Kidney epithelial cell (primary cell): ENCODE measurements at regions not wholly inside any gene's neighbourhood (a gene's known extent, or its start where the extent isn't known, plus 50 kb on each side); places are given as distances from the start of the nearest gene placed in this dataset.

Experiments used
- DNase-seq: peaks from one replicate; pipeline ENCODE4 v3.0.0-alpha.2; 2010; ENCODE audit warnings: low read depth
- H3K27me3 ChIP-seq: 2 replicates; pipeline ENCODE4 v1.6.0; 2011; ENCODE audit warnings: low read length; ENCODE audit not compliant: control insufficient read depth, insufficient read depth
- H3K36me3 ChIP-seq: 2 replicates; pipeline ENCODE4 v1.5.1; 2011; ENCODE audit warnings: low read length; ENCODE audit not compliant: control insufficient read depth, insufficient read depth
- H3K4me3 ChIP-seq: 2 replicates; pipeline ENCODE4 v1.5.1; 2011; ENCODE audit warnings: low read depth, mild to moderate bottlenecking, control low read depth, low read length
- TF ChIP-seq, protein P1 (sequence below): IDR thresholded peaks from 2 replicates; pipeline ENCODE4 v1.5.1; 2011; ENCODE audit warnings: mild to moderate bottlenecking, moderate library complexity, low read length, control low read depth, inconsistent platforms; ENCODE audit not compliant: insufficient read depth, poor library complexity, severe bottlenecking

DNA sequence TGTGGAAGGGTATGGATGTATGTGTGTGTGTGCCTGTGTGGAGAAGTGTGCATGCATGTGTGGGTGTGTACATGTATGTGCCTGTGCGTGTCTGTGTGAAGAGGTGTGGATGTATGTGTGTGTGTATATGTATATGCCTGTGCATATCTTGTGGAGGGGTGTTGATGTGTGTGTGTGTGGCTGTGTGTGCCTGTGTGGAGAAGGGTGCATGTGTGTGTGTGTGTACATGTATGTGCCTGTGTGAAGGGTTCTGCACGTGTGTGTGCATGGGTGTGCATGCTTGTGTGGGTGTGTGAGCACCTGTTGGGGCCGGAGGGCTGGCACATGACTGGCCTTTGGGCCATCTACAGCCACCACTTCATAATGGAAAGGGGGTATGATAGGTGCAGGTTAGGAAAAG lies 291.4 kb downstream of the IRX2 start:
- H3K36me3 ChIP-seq: no peaks in the 10 kb centered on the region
- TF ChIP-seq, protein P1, sequence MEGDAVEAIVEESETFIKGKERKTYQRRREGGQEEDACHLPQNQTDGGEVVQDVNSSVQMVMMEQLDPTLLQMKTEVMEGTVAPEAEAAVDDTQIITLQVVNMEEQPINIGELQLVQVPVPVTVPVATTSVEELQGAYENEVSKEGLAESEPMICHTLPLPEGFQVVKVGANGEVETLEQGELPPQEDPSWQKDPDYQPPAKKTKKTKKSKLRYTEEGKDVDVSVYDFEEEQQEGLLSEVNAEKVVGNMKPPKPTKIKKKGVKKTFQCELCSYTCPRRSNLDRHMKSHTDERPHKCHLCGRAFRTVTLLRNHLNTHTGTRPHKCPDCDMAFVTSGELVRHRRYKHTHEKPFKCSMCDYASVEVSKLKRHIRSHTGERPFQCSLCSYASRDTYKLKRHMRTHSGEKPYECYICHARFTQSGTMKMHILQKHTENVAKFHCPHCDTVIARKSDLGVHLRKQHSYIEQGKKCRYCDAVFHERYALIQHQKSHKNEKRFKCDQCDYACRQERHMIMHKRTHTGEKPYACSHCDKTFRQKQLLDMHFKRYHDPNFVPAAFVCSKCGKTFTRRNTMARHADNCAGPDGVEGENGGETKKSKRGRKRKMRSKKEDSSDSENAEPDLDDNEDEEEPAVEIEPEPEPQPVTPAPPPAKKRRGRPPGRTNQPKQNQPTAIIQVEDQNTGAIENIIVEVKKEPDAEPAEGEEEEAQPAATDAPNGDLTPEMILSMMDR: no peak

DNA sequence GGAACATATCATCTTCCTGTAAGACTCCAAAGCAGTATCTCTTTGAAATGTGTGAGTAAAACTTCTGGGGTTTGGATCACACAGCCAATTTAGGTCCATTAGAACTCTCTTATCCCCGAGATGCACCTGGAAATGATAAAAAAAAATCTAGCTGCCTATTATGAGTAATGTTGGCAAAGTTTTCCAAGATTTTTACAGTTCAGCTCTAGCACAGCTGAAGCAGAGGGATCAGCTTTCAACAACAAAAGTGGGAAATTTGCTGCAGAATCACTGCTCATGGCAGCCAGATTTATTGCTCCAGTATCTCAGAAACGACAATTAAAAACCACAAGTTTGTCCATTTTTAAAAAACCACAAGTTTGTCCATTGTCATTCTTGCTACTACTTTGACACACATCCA lies 292.2 kb downstream of the IRX2 start:
- no peak for DNase-seq
- Histone ChIP-seq H3K36me3 (no peaks in the 10 kb centered on the region), H3K27me3 (no peaks in the 10 kb centered on the region), H3K4me3 (no peak overlapping the region)
- TF ChIP-seq, protein P1: no peak

More for the DNA sequence above, 291.4 kb downstream of the IRX2 start:
- no peak overlapping the region for H3K4me3 ChIP-seq
- no peak for DNase-seq
- H3K27me3 ChIP-seq: no peaks in the 10 kb centered on the region

DNA sequence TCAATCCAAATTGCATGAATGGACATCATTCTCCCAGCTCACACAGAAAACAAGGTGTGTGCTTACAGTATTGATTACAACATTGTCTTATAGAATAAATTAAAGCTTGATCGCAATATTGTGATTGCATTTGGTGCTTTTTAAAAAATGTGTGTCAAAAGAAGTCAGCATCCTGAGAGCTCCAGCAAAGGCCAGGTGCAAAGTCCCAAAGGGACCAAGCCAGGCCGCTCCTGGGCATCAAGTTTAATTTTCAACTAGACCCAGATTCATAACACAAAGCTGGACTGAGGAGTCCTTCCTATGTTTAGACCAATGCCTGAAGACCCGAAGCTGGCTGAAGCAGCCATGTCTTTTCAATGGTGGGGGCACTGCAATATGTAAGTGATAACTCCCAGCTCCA lies 295.6 kb downstream of the IRX2 start:
- TF ChIP-seq, protein P1: no peak
- no peak for DNase-seq
- H3K27me3 ChIP-seq: no peaks in the 10 kb centered on the region
- H3K4me3 ChIP-seq: no peak overlapping the region
- H3K36me3 ChIP-seq: no peaks in the 10 kb centered on the region

DNA sequence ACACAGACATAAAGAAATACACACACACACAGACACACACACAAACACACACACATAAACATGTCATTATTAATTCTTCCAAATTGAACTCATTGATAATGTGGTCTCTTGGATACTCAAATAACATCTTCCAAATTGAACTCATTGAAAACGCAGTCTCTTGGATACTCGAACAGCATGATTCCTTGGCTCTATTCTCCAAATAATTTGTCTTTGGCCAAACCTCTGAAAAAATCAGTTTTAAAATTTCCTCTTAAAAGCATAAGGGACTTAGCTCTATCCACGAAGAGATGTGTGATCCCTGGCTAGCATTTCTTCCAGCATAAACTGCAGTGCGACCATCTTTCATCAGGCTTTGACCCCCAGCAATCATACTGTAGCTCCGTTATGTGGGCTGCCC lies 296.6 kb downstream of the IRX2 start:
- H3K4me3 ChIP-seq: no peak overlapping the region
- no peaks in the 10 kb centered on the region for H3K27me3 ChIP-seq
- no peak for DNase-seq
- no peaks in the 10 kb centered on the region for H3K36me3 ChIP-seq
- TF ChIP-seq, protein P1: no peak

DNA sequence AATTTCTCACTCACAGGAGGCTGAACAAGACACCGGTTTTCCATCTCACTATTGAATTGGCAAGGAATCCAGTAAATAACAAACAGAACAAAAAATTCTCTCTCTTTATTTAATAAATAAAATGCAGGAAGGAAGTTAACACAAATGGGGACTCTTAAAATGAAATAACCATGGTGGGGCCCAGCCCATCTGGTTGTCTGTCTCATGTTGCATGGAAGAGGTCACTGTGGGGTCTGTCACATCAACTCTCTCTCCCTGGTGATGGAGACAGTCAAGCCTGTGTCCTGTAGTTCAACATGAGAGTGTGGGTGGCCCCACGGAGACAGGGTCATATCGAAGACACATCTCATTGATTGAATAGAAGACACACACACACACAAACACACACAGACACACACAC lies 297.7 kb downstream of the IRX2 start:
- H3K4me3 ChIP-seq: no peak overlapping the region
- DNase-seq: no peak
- TF ChIP-seq, protein P1: no peak
- no peaks in the 10 kb centered on the region for H3K36me3 ChIP-seq
- no peaks in the 10 kb centered on the region for H3K27me3 ChIP-seq

DNA sequence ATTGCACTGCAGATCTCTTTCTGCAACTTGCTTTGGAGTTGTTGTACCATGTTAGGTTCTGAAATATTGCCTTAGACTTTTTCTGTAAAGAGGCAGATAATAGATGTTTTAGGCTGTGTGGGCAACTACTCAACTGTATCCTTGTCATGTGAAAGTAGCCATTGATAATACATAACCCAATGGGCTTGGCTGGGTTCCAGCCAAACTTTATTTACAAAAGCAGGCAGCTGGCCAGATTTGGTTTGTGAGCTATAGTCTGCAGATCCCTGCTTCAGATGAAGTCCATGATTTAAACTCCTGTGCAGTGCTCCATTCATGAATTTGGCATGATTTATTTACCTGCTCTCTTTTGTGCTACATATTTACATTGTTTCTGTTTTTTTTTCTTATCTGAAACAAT lies 300.4 kb downstream of the IRX2 start:
- no peaks in the 10 kb centered on the region for H3K36me3 ChIP-seq
- no peak for DNase-seq
- TF ChIP-seq, protein P1: no peak

More for the DNA sequence above, 300.4 kb downstream of the IRX2 start:
- Histone ChIP-seq H3K4me3 (no peak overlapping the region), H3K27me3 (no peaks in the 10 kb centered on the region)
